Sigmoid colon (tissue), 6 donors: ENCODE measurements at regions not wholly inside any gene's neighbourhood (a gene's known extent, or its start where the extent isn't known, plus 50 kb on each side); places are given as distances from the start of the nearest gene placed in this dataset.

ENCODE experiments used
- DNase-seq: peaks from one replicate; pipeline ENCODE4 v3.0.0-alpha.2; 2019
- H3K27ac ChIP-seq, 4 donors: fragments of 200-600 bp; sonication (generic); one replicate each; pipeline ENCODE4 v1.5.1; 2016 to 2019; ENCODE audit warnings: mild to moderate bottlenecking in 1 of 4
- H3K27me3 ChIP-seq, 3 donors: fragments of 200-600 bp; sonication (generic); one replicate each; pipeline ENCODE4 v1.5.1; 2019; ENCODE audit warnings: mild to moderate bottlenecking in 1 of 3
- H3K36me3 ChIP-seq, 4 donors: fragments of 200-600 bp; sonication (generic); one replicate each; pipeline ENCODE4 v1.5.1; 2016 to 2019
- H3K4me1 ChIP-seq, 4 donors: fragments of 200-600 bp; sonication (generic); one replicate each; pipeline ENCODE4 v1.5.1; 2017 to 2019
- H3K4me3 ChIP-seq, 4 donors: fragments of 200-600 bp; sonication (generic); one replicate each; pipeline ENCODE4 v1.5.1; 2017 to 2019; ENCODE audit warnings: mild to moderate bottlenecking in 2 of 4, moderate library complexity in 1 of 4
- H3K9me3 ChIP-seq, 4 donors: fragments of 200-600 bp in 3 of 4; sonication (generic) in 3 of 4; one replicate each; pipeline versions ENCODE4 v1.5.1 to v1.6.1; 2013 to 2019
- EP300 ChIP-seq, 4 donors: sonication (generic); formaldehyde crosslinking; IDR thresholded peaks; one replicate each; pipeline ENCODE4 v1.6.1; 2017; ENCODE audit warnings: antibody characterized with exemption in 4 of 4
- POLR2A ChIP-seq, 2 donors: fragments of 450-650 bp; IDR thresholded peaks; one replicate each; pipeline ENCODE4 v1.6.1; 2016; ENCODE audit warnings: antibody characterized with exemption in 2 of 2, mild to moderate bottlenecking in 2 of 2, moderate library complexity in 2 of 2
- POLR2AphosphoS5 ChIP-seq, 4 donors: sonication (generic); formaldehyde crosslinking; IDR thresholded peaks; one replicate each; pipeline ENCODE4 v1.6.1; 2017; ENCODE audit warnings: antibody characterized with exemption in 4 of 4
- WGBS, 2 donors: extraction: QIAGEN DNeasy Blood & Tissue Kit; methylation state at CpG; one replicate each; pipeline ENCODE4 v1.1.7; 2013; 5-methylcytosine and 5-hydroxymethylcytosine counted together
- intact Hi-C: fragments of 100-400 bp; cut with DNase I; formaldehyde crosslinking; loops from one replicate; pipeline ENCODE4 v1.15.1; 2023
- small RNA-seq, 3 donors: library from RNA; depleted of rRNA; stranded (forward); fragments of <200 nt; gene quantifications; one replicate each; pipeline ENCODE3, GENCODE V24; 2016
- TF ChIP-seq, protein P1 (sequence below), 4 experiments: fragments of 450-650 bp in 3 of 4; fragments of 200-600 bp in 1 of 4; IDR thresholded peaks; one replicate each; pipeline ENCODE4 v1.5.1; 2016 to 2019; ENCODE audit warnings: antibody characterized with exemption in 4 of 4, mild to moderate bottlenecking in 3 of 4, moderate library complexity in 2 of 4
- donor health status: healthy with polysubstance abuse.
- donor health status: healthy.

- no peak overlapping the region for H3K4me3 ChIP-seq
- no peaks in the 10 kb centered on the region for H3K36me3 ChIP-seq
- no peak overlapping the region for H3K27ac ChIP-seq
- TF ChIP-seq POLR2A (IDR thresholded peaks at IDR 0.05) (no peak), POLR2AphosphoS5 (IDR thresholded peaks at IDR 0.05) (no peak), EP300 (IDR thresholded peaks at IDR 0.05) (no peak)
- TF ChIP-seq, protein P1, sequence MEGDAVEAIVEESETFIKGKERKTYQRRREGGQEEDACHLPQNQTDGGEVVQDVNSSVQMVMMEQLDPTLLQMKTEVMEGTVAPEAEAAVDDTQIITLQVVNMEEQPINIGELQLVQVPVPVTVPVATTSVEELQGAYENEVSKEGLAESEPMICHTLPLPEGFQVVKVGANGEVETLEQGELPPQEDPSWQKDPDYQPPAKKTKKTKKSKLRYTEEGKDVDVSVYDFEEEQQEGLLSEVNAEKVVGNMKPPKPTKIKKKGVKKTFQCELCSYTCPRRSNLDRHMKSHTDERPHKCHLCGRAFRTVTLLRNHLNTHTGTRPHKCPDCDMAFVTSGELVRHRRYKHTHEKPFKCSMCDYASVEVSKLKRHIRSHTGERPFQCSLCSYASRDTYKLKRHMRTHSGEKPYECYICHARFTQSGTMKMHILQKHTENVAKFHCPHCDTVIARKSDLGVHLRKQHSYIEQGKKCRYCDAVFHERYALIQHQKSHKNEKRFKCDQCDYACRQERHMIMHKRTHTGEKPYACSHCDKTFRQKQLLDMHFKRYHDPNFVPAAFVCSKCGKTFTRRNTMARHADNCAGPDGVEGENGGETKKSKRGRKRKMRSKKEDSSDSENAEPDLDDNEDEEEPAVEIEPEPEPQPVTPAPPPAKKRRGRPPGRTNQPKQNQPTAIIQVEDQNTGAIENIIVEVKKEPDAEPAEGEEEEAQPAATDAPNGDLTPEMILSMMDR (IDR thresholded peaks at IDR 0.05) = no peak
- H3K4me1 ChIP-seq = no peaks in the 10 kb centered on the region
- 80 to 92% methylated on average over 1 of the region's 1 CpG for WGBS, 2 donors
- no peak for DNase-seq
- H3K27me3 ChIP-seq = no peaks in the 10 kb centered on the region
- H3K9me3 ChIP-seq = no peaks in the 10 kb centered on the region
- intact Hi-C loops = no loop called here
Observed at GRCh38 chr18:6668836-6669235, 60.7 kb upstream of the ARHGAP28 start.

DNA sequence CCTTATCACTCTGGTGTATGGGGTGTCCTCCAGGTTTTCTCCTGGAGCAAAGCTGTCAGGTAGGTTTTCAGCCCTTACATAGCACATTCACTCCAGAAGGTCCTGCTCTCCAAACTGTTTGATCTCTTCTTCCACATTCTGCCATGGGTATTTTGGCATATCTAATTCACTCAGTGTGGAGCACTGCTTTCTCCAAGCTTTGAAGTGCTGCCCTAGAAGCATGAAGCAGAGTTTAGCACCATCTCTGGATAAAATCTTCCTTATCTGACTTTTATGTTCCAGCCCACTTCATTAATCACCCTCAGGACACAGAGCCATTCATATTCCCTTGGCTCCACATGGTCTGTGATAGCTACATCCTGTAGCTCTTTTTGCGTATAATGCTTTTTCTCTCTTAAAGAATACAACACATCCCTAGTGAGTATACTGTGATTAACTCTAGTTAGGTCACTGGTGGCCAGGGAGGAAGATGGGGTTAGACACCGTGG is 56.7 kb upstream of the ARHGAP28 start:
- H3K27ac ChIP-seq = no peak overlapping the region
- WGBS, 2 donors = 74 to 81% methylated on average over 2 of the region's 2 CpGs
- DNase-seq = no peak
- no peaks in the 10 kb centered on the region for H3K9me3 ChIP-seq
- no peaks in the 10 kb centered on the region for H3K36me3 ChIP-seq
- TF ChIP-seq, protein P1 (IDR thresholded peaks at IDR 0.05) = no peak
- no peak for TF ChIP-seq POLR2A (IDR thresholded peaks at IDR 0.05)
- no peak for TF ChIP-seq EP300 (IDR thresholded peaks at IDR 0.05)
- no peak for TF ChIP-seq POLR2AphosphoS5 (IDR thresholded peaks at IDR 0.05)
- H3K27me3 ChIP-seq = no peaks in the 10 kb centered on the region
- intact Hi-C loops = no loop called here
- no peaks in the 10 kb centered on the region for H3K4me1 ChIP-seq
- no peak overlapping the region for H3K4me3 ChIP-seq

GRCh38 chr18:6677086-6677485 is 52.4 kb upstream of the ARHGAP28 start:
- no peak overlapping the region for H3K4me3 ChIP-seq
- H3K9me3 ChIP-seq = no peaks in the 10 kb centered on the region
- H3K36me3 ChIP-seq = no peaks in the 10 kb centered on the region
- no peaks in the 10 kb centered on the region for H3K27me3 ChIP-seq
- no peaks in the 10 kb centered on the region for H3K4me1 ChIP-seq
- TF ChIP-seq POLR2AphosphoS5 (IDR thresholded peaks at IDR 0.05) = no peak
- no peak for TF ChIP-seq POLR2A (IDR thresholded peaks at IDR 0.05)
- TF ChIP-seq, protein P1 (IDR thresholded peaks at IDR 0.05) = no peak
- no peak for TF ChIP-seq EP300 (IDR thresholded peaks at IDR 0.05)
- H3K27ac ChIP-seq = no peak overlapping the region
- DNase-seq = no peak
- WGBS, 2 donors = 87 to 93% methylated on average over 2 of the region's 2 CpGs
- intact Hi-C loops = no loop called here

- intact Hi-C loops = no loop called here
- no peak for DNase-seq
- TF ChIP-seq POLR2AphosphoS5 (IDR thresholded peaks at IDR 0.05) (no peak), EP300 (IDR thresholded peaks at IDR 0.05) (no peak), POLR2A (IDR thresholded peaks at IDR 0.05) (no peak)
- TF ChIP-seq, protein P1 (IDR thresholded peaks at IDR 0.05) = no peak
- no peak overlapping the region for H3K27ac ChIP-seq
- 45 to 57% methylated on average over 4 of the region's 4 CpGs for WGBS, 2 donors
- no peaks in the 10 kb centered on the region for H3K36me3 ChIP-seq
- no peak overlapping the region for H3K4me3 ChIP-seq
- H3K27me3 ChIP-seq = no peaks in the 10 kb centered on the region
- H3K9me3 ChIP-seq = no peaks in the 10 kb centered on the region
- peaks cover 0 to 14% (median 12%) of the 10 kb centered on the region in 4 donors for H3K4me1 ChIP-seq
Observed at GRCh38 chr18:6679201-6679600, 50.3 kb upstream of the ARHGAP28 start.

Small RNA genes lying in the stretch of these regions (small RNA-seq; reads per million reads assigned to genes)
- 0 reads per million in 3 donors for gene RN7SL282P
